PFSK-1 (cell line): ENCODE measurements at regions not wholly inside any gene's neighbourhood (a gene's known extent, or its start where the extent isn't known, plus 50 kb on each side); places are given as distances from the start of the nearest gene placed in this dataset.

Experiments used
- FOXP2 ChIP-seq: optimal IDR thresholded peaks from 2 replicates; pipeline ENCODE3; 2011; ENCODE audit warnings: borderline replicate concordance, control low read depth, inconsistent platforms; ENCODE audit not compliant: insufficient read depth; ENCODE audit errors: extremely low read length, extremely low read depth
- POLR2AphosphoS5 ChIP-seq: IDR thresholded peaks from 2 replicates; pipeline ENCODE4 v1.6.1; 2012; ENCODE audit warnings: low read depth, mild to moderate bottlenecking, control low read depth, low read length, moderate library complexity
- REST ChIP-seq, 2 experiments: IDR thresholded peaks; 2 replicates each; pipeline versions ENCODE4 v1.6.1 to v1.8.0; 2011 to 2012; ENCODE audit warnings: low read depth in 2 of 2, low read length in 2 of 2, control low read depth in 1 of 2, inconsistent platforms in 1 of 2, mild to moderate bottlenecking in 1 of 2, moderate library complexity in 1 of 2; ENCODE audit not compliant: insufficient read depth in 1 of 2
- SIN3A ChIP-seq: IDR thresholded peaks from 2 replicates; pipeline ENCODE4 v1.6.1; 2012; ENCODE audit warnings: mild to moderate bottlenecking, low read length, moderate library complexity, borderline replicate concordance; ENCODE audit not compliant: insufficient read depth
- TAF1 ChIP-seq: IDR thresholded peaks from 2 replicates; pipeline ENCODE4 v1.6.1; 2012; ENCODE audit warnings: low read length, control low read depth, borderline replicate concordance; ENCODE audit not compliant: insufficient read depth

GRCh38 chr7:119254742-119255141 lies 1018.2 kb upstream of the KCND2 start:
- TF ChIP-seq POLR2AphosphoS5, result no peak

DNA sequence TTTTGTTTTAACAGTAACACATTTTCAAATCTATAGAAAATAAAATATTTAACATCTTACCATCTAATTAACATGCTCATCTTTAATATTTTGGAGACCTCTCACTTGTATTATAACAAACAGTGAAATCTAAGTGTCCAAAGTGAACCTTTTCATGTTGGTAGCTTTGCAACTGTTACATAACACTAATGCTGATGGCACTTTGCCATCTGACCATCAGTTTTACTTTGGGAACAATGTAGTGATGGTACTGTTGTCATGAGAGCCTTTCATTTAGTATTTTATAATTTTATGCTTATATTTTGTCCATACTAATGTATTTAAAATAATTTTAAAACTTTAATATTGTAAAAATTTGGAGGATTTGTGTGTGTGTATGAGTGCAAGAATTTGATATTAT lies 1017.0 kb upstream of the KCND2 start:
- no peak for TF ChIP-seq TAF1
- no peak for TF ChIP-seq REST (IDR thresholded peaks at IDR 0.05; ENCODE audit: insufficient read depth in 1 of 2, low read depth in 2 of 2, low read length in 2 of 2)
- TF ChIP-seq SIN3A, result no peak
- no peak for TF ChIP-seq FOXP2
- no peak for TF ChIP-seq POLR2AphosphoS5

DNA sequence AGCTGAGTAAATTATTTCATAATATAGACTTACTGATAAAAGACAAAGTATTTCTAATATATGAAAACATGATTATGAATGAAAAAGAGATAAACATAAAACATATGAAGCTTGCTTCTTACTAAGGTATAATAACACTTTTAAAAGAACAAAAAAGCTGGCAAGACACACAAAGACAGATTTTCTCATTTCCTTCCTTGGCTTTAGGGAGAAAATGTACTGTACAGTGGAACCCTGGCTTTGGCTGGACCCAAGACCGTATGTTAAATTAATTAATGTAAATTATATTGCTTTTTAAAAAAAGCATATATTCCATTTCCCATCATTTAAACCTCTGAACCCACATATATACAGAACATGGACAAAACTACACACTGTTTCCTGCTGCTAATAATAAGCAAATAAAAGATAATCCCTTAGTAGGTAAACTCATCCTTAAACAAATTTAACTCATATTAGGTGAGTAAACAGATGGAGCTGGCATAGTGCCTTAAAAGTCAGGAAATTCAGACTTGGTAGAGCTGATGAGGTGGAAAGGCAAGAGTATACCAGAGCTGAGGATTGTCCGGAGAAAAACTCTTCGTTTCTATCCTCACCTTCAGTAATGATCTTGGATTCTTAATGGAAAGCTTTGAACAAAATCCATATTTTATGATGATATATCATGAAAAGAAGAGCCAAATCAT lies 1016.4 kb upstream of the KCND2 start:
- TF ChIP-seq FOXP2, result no peak
- no peak for TF ChIP-seq SIN3A
- no peak for TF ChIP-seq REST (IDR thresholded peaks at IDR 0.05; ENCODE audit: insufficient read depth in 1 of 2, low read depth in 2 of 2, low read length in 2 of 2)
- no peak for TF ChIP-seq POLR2AphosphoS5
- no peak for TF ChIP-seq TAF1

GRCh38 chr7:119270045-119270464 lies 1002.9 kb upstream of the KCND2 start:
- TF ChIP-seq FOXP2, result no peak
- TF ChIP-seq POLR2AphosphoS5, result no peak
- no peak for TF ChIP-seq SIN3A
- TF ChIP-seq REST (IDR thresholded peaks at IDR 0.05; ENCODE audit: insufficient read depth in 1 of 2, low read depth in 2 of 2, low read length in 2 of 2), result no peak
- no peak for TF ChIP-seq TAF1

GRCh38 chr7:119270644-119271043 lies 1002.3 kb upstream of the KCND2 start:
- TF ChIP-seq FOXP2, result no peak
- no peak for TF ChIP-seq SIN3A
- TF ChIP-seq REST (IDR thresholded peaks at IDR 0.05; ENCODE audit: insufficient read depth in 1 of 2, low read depth in 2 of 2, low read length in 2 of 2), result no peak
- TF ChIP-seq POLR2AphosphoS5, result no peak
- TF ChIP-seq TAF1, result no peak
